Dermis blood vessel endothelial cell (primary cell): ENCODE measurements at regions not wholly inside any gene's neighbourhood (a gene's known extent, or its start where the extent isn't known, plus 50 kb on each side); places are given as distances from the start of the nearest gene placed in this dataset.
"Not testable (repeated sequence)": the region's sequence is repeated elsewhere in the genome, so short reads cannot be mapped to it uniquely, and the experiment has no call there.

ENCODE experiments used
- DNase-seq: peaks from one replicate; pipeline ENCODE4 v3.0.0; 2010

GRCh38 chrX:130552444-130553073 is 150.8 kb downstream of the RBMX2 start:
- DNase-seq = no peak

- DNase-seq = no peak
These were observed 153.6 kb downstream of the RBMX2 start for GRCh38 chrX:130555341-130555740.

DNA sequence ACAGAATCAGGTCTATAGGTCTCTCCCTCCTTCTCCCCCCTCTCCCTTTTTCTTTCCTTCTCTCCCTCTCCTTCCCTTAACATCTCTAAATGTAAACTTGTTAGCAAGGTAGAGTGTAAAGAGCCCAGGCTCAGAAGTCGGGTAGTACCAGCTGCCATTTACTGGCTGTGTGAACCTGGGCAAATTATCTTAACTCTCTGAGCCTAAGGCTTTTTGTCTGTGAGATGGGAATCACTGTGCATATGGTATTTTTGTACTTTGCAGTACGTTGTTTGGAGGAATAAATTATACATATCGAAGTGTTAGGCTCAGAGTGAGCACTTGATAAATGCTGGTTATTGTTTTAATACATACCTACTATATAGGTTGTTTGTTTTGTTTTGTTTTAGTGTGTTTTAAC is 154.0 kb downstream of the RBMX2 start:
- DNase-seq = no peak

GRCh38 chrX:130556951-130557350 is 155.2 kb downstream of the RBMX2 start:
- no peak for DNase-seq

GRCh38 chrX:130560544-130560943 is 158.8 kb downstream of the RBMX2 start:
- DNase-seq = no peak

DNA sequence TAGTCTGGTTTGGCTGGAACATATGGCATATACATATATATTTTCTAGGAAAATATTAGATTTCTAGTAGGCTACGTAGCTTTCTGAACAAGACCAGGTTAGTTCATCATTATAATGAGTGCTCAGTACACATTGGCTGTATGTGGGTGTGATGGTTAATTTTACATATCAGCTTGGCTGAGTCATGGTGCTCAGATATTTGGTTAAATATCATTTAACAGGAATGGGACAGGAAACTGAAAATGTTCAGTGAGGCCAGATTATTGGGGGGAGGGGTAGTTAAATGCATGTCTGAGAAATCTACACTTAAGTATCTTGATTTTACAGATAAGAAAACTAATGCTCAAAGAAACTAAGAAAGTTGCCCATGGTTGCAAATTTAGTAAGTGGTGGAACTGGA is 160.1 kb downstream of the RBMX2 start:
- DNase-seq = no peak

GRCh38 chrX:130563476-130563875 is 161.7 kb downstream of the RBMX2 start:
- no peak for DNase-seq

- no peak for DNase-seq
These were observed 164.4 kb downstream of the RBMX2 start for GRCh38 chrX:130566028-130566683.

DNA sequence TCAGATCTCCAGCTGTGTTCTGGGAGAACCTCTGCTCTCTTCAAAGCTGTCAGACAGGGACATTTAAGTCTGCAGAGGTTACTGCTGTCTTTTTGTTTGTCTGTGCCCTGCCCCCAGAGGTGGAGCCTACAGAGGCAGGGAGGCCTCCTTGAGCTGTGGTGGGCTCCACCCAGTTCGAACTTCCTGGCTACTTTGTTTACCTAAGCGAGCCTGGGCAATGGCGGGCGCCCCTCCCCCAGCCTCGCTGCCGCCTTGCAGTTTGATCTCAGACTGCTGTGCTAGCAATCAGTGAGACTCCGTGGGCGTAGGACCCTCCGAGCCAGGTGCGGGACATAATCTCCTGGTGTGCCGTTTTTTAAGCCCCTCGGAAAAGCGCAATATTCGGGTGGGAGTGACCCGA is 171.2 kb downstream of the RBMX2 start:
- DNase-seq = not testable (repeated sequence)
